AG08396 (cell line): ENCODE measurements at regions not wholly inside any gene's neighbourhood (a gene's known extent, or its start where the extent isn't known, plus 50 kb on each side); places are given as distances from the start of the nearest gene placed in this dataset.

ENCODE experiments used
- DNase-seq: peaks from one replicate; pipeline ENCODE4 v3.0.0; 2012; ENCODE audit warnings: low spot score, mixed read lengths

DNA sequence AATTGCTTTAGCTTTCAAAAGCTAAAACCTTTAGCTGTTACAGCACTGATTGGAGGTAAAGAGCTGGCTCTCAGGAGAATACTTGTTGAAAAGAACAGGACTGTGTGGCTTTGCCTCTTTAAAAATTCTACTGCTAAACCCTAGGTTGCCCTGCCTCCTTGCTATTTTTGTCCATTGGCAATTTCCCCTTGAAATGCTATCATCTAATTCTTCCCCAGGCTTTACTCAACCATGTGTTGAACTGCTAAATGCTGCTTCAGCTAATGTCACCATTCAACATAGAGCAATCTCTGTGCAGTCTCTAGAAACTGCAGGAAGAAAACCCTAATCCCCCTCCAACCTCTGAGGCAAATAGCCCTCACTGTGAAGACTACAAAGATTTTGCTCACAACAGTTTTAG is 203.7 kb upstream of the ARX start:
- no peak for DNase-seq

DNA sequence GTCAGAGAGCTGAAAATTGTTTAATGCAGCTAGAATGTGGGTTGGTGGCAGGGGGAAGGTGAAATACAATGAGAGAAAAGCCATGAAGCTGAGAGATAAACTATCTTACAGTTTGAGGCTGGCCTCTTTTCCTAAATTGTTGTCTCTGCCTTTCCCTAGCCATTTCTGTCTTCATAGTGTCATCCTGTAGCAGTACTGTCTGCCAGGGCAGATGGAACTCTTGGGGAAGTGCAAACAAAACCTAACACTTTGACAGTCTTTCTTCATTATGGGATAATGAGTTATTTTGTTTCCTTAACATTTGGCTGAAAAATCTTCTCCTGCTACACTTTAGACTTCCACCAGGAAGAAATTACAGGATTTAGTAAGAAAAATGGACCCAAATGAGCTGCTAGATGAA is 197.8 kb upstream of the ARX start:
- no peak for DNase-seq

GRCh38 chrX:25207803-25208475 is 192.2 kb upstream of the ARX start:
- no peak for DNase-seq

DNA sequence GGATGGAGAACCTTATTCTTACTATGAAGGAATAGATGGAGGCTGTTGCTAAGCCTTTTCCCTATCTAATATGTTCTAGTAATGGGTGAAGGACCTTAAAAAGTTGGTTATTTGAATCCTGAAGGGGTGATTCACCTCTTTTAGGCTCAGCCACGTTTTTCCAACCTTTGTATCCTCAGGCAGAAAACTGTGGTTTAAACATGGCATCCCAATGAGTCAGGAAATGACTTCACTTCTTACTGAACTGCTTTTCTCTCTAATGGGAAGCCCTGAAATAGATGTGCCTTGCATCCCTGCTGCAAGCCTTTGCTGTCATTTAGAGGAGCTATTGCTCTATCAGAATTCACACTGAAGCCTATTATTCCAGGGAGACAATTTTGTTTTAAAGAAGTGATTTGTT is 191.0 kb upstream of the ARX start:
- DNase-seq = no peak

DNA sequence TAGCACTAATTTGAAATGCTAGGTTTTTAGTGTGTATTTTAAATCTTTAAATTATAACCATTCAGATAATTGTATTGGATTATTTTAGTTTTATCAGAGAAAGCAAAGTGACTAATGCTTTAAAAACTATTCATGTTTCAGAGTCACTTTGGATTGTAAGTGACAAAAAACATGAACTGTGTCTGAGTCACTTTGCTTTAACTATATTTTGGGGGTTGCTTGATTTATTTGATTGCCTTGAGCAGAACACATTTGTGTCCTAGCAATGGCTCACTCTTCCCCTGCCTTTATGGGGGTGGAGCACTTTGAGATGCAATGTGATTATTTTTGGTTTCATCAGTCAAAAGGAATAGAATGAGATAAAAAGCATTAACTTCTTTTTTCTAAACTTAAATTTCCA is 188.4 kb upstream of the ARX start:
- DNase-seq = no peak

DNA sequence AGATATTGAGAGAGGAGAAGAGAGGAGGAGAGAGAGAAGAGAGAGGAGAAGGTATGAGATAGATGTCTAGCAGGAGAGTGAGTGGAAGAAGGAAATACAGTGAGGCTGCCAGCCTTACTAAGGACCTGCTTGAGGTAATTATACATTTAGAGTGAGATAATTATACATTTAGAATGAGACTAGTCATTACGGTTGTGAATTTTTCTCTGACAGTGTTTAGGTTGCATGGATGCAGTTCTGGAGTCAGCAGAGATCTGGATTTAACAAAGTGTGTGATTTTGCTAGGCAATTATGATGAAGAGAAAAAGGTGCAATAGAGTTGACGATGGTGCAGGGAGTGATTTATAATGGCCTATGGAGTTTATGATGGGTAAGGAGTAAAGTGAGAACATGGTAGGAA is 187.1 kb upstream of the ARX start:
- DNase-seq = no peak

GRCh38 chrX:25198891-25199290 is 183.1 kb upstream of the ARX start:
- no peak for DNase-seq

DNA sequence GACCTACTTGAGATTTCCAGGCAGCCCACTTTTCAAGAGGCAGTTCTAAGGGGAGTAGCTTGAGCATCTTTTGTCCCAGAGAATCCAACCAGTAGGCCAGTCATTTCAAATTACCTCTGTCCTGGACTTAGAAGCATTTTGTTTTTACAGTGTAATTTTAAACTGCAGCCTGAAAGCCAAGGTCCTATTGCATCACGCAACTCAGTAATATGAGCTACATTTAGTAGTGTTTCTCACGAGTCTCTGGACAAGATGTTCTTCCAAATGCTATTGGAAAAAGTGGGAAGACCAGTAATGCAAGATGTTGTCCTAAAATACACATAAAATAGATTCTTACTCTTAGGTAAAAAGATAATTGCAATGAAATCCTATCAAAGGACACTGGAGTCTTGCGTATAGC is 182.5 kb upstream of the ARX start:
- DNase-seq = no peak

- no peak for DNase-seq
Measured at GRCh38 chrX:25196221-25196620, 180.5 kb upstream of the ARX start.

- DNase-seq = no peak
Measured at GRCh38 chrX:25191403-25191802, 175.6 kb upstream of the ARX start.

DNA sequence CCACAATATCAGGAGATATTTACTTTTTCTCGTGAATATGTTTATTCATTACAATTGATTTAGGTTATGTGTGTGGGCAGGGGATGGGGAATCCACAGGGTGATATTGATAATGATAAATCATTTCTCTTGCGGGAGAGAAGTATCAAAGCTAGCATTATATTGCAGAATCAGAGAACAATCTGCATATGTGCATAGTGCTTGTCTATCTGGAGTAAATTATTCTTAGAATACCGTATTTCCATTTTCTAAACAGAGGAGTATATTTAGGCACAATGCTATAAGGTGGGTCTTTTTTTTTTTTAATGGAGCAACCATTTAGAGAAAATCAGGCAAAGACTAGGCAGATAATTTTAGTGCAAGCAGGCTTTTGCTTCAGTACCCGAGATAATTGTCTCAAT is 166.0 kb upstream of the ARX start:
- DNase-seq = no peak

DNA sequence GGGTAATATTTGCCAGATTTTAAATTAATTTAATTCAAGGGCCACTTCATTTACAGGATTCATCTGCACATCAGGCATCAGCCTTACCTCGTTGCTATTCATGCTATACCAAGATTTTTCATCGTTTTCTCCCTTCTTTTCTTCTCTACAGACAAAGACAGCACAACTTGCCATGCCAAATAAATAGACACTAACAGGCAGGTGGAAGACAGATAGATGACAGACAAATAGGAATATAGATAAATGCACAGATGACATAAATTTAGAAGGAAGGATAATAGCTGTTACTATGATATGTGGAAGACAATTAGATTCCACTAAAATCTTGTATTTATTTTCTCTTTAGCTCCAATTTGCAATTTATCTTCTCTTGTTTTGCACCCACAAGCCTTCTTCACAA is 164.5 kb upstream of the ARX start:
- DNase-seq = no peak

GRCh38 chrX:25178555-25178954 is 162.8 kb upstream of the ARX start:
- DNase-seq = no peak

DNA sequence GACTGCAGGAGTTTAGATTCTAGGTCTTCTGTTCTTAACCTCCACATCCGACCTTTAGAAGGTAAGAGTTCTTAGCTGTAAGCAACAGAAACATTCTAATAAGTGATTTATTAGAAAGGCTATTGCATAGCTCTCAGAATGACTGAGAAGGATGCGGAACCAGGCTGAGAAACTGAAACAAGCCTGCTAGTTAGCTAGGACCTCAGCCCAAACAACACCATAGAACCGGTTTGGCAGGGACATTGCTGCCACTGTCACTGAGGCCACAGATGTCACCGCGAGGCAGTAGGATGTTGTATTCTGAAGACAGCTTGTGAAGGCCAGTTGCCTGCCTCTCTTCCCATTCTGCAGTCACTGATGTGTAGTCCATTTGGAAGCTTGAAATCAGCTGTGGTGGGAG is 160.0 kb upstream of the ARX start:
- DNase-seq = no peak

GRCh38 chrX:25175171-25175570 is 159.4 kb upstream of the ARX start:
- no peak for DNase-seq

GRCh38 chrX:25166546-25166945 is 150.8 kb upstream of the ARX start:
- no peak for DNase-seq

DNA sequence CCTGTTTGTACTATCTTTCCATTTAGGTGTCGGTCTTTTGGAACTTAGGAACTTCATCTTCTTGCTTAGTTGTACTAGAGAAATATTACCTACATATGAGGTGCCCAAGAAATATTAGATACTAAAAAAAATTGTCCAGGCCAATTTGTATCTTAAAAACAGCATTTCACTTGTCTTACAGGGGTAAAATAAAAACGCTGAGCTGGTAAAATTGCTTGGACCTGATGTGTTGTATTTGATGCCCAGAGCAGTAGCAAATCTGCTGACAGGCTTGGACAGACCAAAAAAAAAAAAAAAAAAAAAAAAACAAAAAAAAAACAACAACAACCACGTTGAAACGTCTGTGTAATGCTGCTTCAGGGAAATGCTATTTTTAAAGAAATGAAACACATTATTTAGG is 150.4 kb upstream of the ARX start:
- no peak for DNase-seq

DNA sequence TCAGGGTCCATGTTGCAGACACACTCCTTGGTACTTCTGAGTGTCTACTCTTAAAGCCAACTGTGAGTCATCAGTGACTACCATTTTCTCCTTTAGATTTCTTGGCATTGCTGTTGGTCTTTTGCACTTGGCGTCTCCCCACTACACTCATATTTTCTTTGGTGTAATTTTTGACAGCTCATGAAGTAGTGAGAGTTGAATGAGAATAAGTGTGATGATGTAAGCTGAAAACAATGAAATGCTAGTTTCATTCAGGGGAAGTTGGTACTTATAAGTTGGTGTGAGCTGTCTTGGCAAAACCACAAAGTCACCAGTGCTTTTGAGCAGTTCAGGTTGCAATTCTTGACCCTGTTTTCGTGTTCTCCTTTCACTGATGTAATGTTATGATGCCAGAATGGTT is 142.9 kb upstream of the ARX start:
- DNase-seq = no peak

GRCh38 chrX:25156832-25157231 is 141.1 kb upstream of the ARX start:
- DNase-seq = no peak

DNA sequence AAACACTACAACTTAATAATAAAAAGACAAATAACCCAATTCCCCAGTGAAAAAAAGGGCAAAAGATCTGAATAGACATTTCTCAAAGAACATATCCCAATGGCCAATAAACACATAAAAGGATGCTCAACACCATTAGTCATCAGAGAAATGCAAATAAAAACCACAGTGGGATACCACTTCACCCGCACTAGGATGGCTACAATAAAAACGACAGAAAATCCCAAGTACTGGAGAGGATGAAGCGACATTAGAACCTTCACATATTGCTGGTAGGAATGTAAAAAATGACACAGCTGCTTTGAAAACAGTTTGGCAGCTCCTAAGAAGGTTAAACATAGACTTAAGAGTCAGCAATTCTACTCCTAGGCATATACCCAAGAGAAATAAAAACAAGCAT is 140.6 kb upstream of the ARX start:
- DNase-seq = no peak

DNA sequence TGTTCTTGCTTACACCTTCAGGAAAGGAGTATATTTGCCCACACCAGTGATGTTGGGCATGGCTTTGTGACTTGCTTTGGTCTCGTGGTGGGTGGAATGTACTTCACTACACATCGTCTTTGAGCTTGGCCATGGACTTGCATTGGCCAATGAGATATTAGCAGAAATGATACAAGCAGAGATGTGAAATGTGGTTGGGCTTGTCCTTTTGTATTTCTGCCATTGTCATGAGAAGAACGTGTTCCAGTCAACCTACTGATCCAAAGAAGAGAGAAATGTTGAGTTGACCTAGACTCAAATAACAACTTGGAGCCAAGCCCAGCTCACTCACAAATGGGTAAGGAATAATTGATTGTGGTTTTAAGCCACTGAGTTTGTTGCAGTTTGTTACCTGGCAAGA is 138.4 kb upstream of the ARX start:
- no peak for DNase-seq

DNA sequence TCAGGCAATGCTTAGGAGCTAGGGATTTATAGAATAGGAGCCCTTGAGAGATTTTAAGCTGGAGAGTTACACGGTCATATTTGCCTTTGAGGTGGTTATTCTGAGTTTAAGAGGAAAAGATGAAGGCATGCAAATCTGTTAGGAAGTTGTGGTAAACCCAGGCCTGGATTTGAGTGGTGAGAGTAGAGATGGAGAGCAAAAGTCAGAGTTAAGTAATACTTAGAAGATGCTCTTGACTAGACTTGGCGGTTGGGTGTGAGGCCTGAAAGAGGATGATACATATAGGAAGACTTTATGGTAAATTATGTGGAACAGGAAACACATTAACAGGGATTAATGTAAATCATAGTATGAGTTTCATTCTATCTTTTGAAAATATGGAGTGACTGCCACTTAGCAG is 136.0 kb upstream of the ARX start:
- DNase-seq = no peak

DNA sequence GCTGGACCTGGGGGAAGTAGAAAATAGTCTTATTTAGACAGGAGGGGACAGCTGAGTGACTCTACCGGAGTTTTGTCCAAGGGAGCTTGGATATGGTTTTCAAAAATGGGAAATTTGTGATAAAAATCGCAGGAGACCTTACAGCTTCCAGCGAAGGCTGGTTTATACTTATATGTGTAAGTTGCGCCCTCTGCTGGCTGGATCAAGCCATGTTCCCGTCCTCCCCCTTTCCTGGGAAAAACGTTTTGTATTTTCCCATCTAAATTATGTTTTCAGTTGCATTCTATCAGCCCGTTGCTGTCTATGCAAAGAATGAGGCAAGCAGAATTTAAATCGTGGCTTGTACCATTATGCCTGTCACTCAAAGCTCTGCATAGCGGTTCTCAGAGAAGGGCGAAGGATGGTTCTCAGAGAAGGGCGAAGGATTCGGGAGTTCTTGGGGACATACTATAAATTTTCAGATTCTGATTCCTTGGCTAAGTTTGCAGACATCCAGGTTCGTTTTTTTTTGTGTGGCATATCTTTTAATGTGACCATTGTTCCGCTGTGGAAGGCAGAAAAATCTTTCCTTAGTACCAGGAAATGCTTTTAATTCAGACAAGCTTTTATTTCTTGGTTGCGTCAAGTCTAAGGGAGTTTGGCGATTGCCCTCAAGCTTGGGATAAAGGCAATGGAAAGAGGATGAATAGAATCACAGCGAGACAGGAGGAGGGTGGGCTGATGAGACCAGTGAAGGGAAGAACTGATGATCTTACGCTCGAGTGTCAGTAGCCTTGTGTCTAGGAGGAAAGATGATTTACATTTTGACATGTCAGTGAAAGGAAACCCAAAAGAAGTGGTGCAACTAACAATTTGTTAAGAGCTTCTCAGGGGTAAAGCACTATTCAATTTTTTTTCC is 128.5 kb upstream of the ARX start:
- DNase-seq = peak; percentile 44

- no peak for DNase-seq
Measured at GRCh38 chrX:25143596-25143995, 127.8 kb upstream of the ARX start.
